ENCODE measurements at regions not wholly inside any gene's neighbourhood (a gene's known extent, or its start where the extent isn't known, plus 50 kb on each side); places are given as distances from the start of the nearest gene placed in this dataset.
"Not testable (repeated sequence)": the region's sequence is repeated elsewhere in the genome, so short reads cannot be mapped to it uniquely, and the experiment has no call there.

- Mint-ChIP-seq H3K9me3 (ENCODE audit: insufficient read depth) (no peaks in the 10 kb centered on the region), H3K27ac (no peak overlapping the region)
Measured at GRCh38 chr1:110267260-110267659, 57.1 kb downstream of the KCNC4 start.

GRCh38 chr1:110272045-110272444, 61.9 kb downstream of the KCNC4 start:
- Histone ChIP-seq H3K9ac (ENCODE audit: low read length) (no peak overlapping the region), H3K4me3 (ENCODE audit: control extremely low read depth in 1 of 5, extremely low read depth in 1 of 5, insufficient read depth in 1 of 5, low read depth in 2 of 5, low read length in 4 of 5) (no peak overlapping the region), H3K79me2 (ENCODE audit: control insufficient read depth, insufficient read depth, low read length) (no peaks in the 10 kb centered on the region), H3K9me3 (ENCODE audit: control extremely low read depth in 1 of 3, control insufficient read depth in 2 of 3, insufficient read depth in 1 of 3, low read length in 2 of 3) (no peaks in the 10 kb centered on the region), H4K20me1 (ENCODE audit: control insufficient read depth, insufficient read depth, low read length, poor library complexity, severe bottlenecking) (no peaks in the 10 kb centered on the region), H3K4me2 (replicated peaks; ENCODE audit: low read depth, low read length, poor library complexity, severe bottlenecking) (no peak overlapping the region), H3K4me1 (ENCODE audit: control insufficient read depth in 2 of 2, insufficient read depth in 2 of 2, low read length in 2 of 2) (no peaks in the 10 kb centered on the region), H2AFZ (ENCODE audit: insufficient read depth, low read depth, low read length, poor library complexity, severe bottlenecking) (no peak overlapping the region), H3K27ac (ENCODE audit: low read length in 2 of 2) (no peak overlapping the region), H3K36me3 (replicated peaks in 1 of 2; ENCODE audit: control extremely low read depth in 1 of 2, control insufficient read depth in 1 of 2, extremely low read depth in 1 of 2, insufficient read depth in 2 of 2, low read length in 1 of 2) (no peaks in the 10 kb centered on the region), H3K27me3 (replicated peaks in 1 of 4; ENCODE audit: control extremely low read depth in 1 of 4, control insufficient read depth in 3 of 4, insufficient read depth in 4 of 4, low read length in 3 of 4) (no peaks in the 10 kb centered on the region)
- Mint-ChIP-seq H3K9me3 (ENCODE audit: insufficient read depth) (no peaks in the 10 kb centered on the region), H3K4me3 (no peak overlapping the region), H3K27ac (no peak overlapping the region), H3K27me3 (peaks cover 5% of the 10 kb centered on the region), H3K4me1 (no peaks in the 10 kb centered on the region)
- ATAC-seq (ENCODE audit: low read depth) (no peak), DNase-seq (no peak)
- CTCF ChIA-PET: interaction anchor here (1.3 to 2.6 kb wide), 3 partner anchors 10 to 188 kb away, joined by 4 to 8 read pairs (median 6); no protein-coding TSS in a partner anchor
- TF ChIP-seq EZH2 (IDR thresholded peaks at IDR 0.05; ENCODE audit: borderline replicate concordance, insufficient read depth, low read depth, low read length, poor library complexity, severe bottlenecking): no peak
- TF ChIP-seq CTCF (IDR thresholded peaks at IDR 0.05): no peak
- POLR2A ChIA-PET: no interaction called here
- intact Hi-C loops (cut with micrococcal nuclease): no loop called here

More at GRCh38 chr1:110267260-110267659, 57.1 kb downstream of the KCNC4 start:
- ATAC-seq (ENCODE audit: low read depth) (no peak), DNase-seq (no peak)
- H2AFZ ChIP-seq (ENCODE audit: insufficient read depth, low read depth, low read length, poor library complexity, severe bottlenecking): no peak overlapping the region
- H3K27ac ChIP-seq (ENCODE audit: low read length in 2 of 2): no peak overlapping the region
- H4K20me1 ChIP-seq (ENCODE audit: control insufficient read depth, insufficient read depth, low read length, poor library complexity, severe bottlenecking): no peaks in the 10 kb centered on the region
- Mint-ChIP-seq H3K4me1 (no peaks in the 10 kb centered on the region), H3K4me3 (no peak overlapping the region), H3K27me3 (peaks cover 2% of the 10 kb centered on the region)
- H3K9ac ChIP-seq (ENCODE audit: low read length): no peak overlapping the region
- H3K36me3 ChIP-seq (replicated peaks in 1 of 2; ENCODE audit: control extremely low read depth in 1 of 2, control insufficient read depth in 1 of 2, extremely low read depth in 1 of 2, insufficient read depth in 2 of 2, low read length in 1 of 2): no peaks in the 10 kb centered on the region
- H3K4me3 ChIP-seq (ENCODE audit: control extremely low read depth in 1 of 5, extremely low read depth in 1 of 5, insufficient read depth in 1 of 5, low read depth in 2 of 5, low read length in 4 of 5): no peak overlapping the region
- H3K4me1 ChIP-seq (ENCODE audit: control insufficient read depth in 2 of 2, insufficient read depth in 2 of 2, low read length in 2 of 2): no peaks in the 10 kb centered on the region
- 97% methylated on average over 6 of the region's 7 CpGs for WGBS (ENCODE audit: insufficient coverage)
- no peaks in the 10 kb centered on the region for H3K9me3 ChIP-seq (ENCODE audit: control extremely low read depth in 1 of 3, control insufficient read depth in 2 of 3, insufficient read depth in 1 of 3, low read length in 2 of 3)
- CTCF ChIA-PET: interaction anchor here (0.9 kb wide), 1 partner anchor 60 kb away, joined by 5 read pairs; no protein-coding TSS in a partner anchor
- intact Hi-C loops (cut with micrococcal nuclease): no loop called here
- no peak for TF ChIP-seq CTCF (IDR thresholded peaks at IDR 0.05)
- H3K27me3 ChIP-seq (replicated peaks in 1 of 4; ENCODE audit: control extremely low read depth in 1 of 4, control insufficient read depth in 3 of 4, insufficient read depth in 4 of 4, low read length in 3 of 4): peaks cover 0 to 3% (median 0%) of the 10 kb centered on the region in 4 experiments
- POLR2A ChIA-PET: no interaction called here
- H3K79me2 ChIP-seq (ENCODE audit: control insufficient read depth, insufficient read depth, low read length): no peaks in the 10 kb centered on the region
- no peak overlapping the region for H3K4me2 ChIP-seq (replicated peaks; ENCODE audit: low read depth, low read length, poor library complexity, severe bottlenecking)

- H3K4me2 ChIP-seq (replicated peaks; ENCODE audit: low read depth, low read length, poor library complexity, severe bottlenecking); H3K9me3 Mint-ChIP-seq (ENCODE audit: insufficient read depth); H3K27me3 ChIP-seq (replicated peaks in 1 of 4; ENCODE audit: control extremely low read depth in 1 of 4, control insufficient read depth in 3 of 4, insufficient read depth in 4 of 4, low read length in 3 of 4); POLR2A ChIA-PET; H3K4me1 ChIP-seq (ENCODE audit: control insufficient read depth in 2 of 2, insufficient read depth in 2 of 2, low read length in 2 of 2); H2AFZ ChIP-seq (ENCODE audit: insufficient read depth, low read depth, low read length, poor library complexity, severe bottlenecking); CTCF ChIA-PET; H3K9me3 ChIP-seq (ENCODE audit: control extremely low read depth in 1 of 3, control insufficient read depth in 2 of 3, insufficient read depth in 1 of 3, low read length in 2 of 3); H3K27ac Mint-ChIP-seq; H3K4me3 ChIP-seq (ENCODE audit: control extremely low read depth in 1 of 5, extremely low read depth in 1 of 5, insufficient read depth in 1 of 5, low read depth in 2 of 5, low read length in 4 of 5); ATAC-seq (ENCODE audit: low read depth); H3K79me2 ChIP-seq (ENCODE audit: control insufficient read depth, insufficient read depth, low read length); intact Hi-C loops (cut with micrococcal nuclease); H3K4me1 Mint-ChIP-seq; DNase-seq; H3K9ac ChIP-seq (ENCODE audit: low read length); H3K27ac ChIP-seq (ENCODE audit: low read length in 2 of 2); H4K20me1 ChIP-seq (ENCODE audit: control insufficient read depth, insufficient read depth, low read length, poor library complexity, severe bottlenecking); H3K27me3 Mint-ChIP-seq; H3K36me3 ChIP-seq (replicated peaks in 1 of 2; ENCODE audit: control extremely low read depth in 1 of 2, control insufficient read depth in 1 of 2, extremely low read depth in 1 of 2, insufficient read depth in 2 of 2, low read length in 1 of 2); H3K4me3 Mint-ChIP-seq: not testable (repeated sequence)
- WGBS (ENCODE audit: insufficient coverage): no CpG with 5 or more reads among the region's 2 CpGs
Measured at GRCh38 chr1:110273832-110274231, 63.7 kb downstream of the KCNC4 start.
